Sigmoid colon (tissue), 3 donors: ENCODE measurements at regions not wholly inside any gene's neighbourhood (a gene's known extent, or its start where the extent isn't known, plus 50 kb on each side); places are given as distances from the start of the nearest gene placed in this dataset.

ENCODE experiments used
- CTCF ChIP-seq, 4 experiments: fragments of 450-650 bp in 3 of 4; fragments of 200-600 bp in 1 of 4; IDR thresholded peaks; one replicate each; pipeline ENCODE4 v1.5.1; 2016 to 2019; ENCODE audit warnings: antibody characterized with exemption in 4 of 4, mild to moderate bottlenecking in 3 of 4, moderate library complexity in 2 of 4
- POLR2A ChIP-seq, 2 donors: fragments of 450-650 bp; IDR thresholded peaks; one replicate each; pipeline ENCODE4 v1.6.1; 2016; ENCODE audit warnings: antibody characterized with exemption in 2 of 2, mild to moderate bottlenecking in 2 of 2, moderate library complexity in 2 of 2

DNA sequence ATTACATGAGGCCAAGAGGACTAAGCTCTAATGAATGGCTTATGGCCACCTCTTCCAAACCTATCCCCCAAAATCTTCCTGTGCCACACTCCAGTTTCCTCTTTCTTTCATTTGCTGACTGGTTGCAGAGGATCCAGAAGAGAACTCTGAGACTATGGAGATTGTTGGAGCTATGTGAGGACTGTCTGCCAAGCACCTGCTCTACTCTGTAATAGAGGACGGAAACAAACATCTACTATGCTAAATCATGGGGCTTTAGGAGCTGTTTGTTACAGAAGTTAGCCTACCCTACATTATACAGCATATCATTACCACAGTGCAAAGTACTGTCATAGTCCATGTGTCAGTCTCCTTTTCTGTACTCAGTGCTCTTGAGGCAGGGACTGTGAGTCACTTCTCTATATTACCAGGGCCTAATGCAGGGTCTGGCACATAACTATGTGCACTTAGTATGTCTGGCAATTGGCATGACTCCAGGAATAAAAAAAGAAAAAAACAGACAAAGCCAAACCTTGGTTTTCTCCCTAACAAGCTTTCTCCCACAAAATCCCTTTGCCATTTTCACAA, 95.1 kb downstream of the RPAP3 start:
- TF ChIP-seq CTCF (IDR thresholded peaks at IDR 0.05) (no peak), POLR2A (IDR thresholded peaks at IDR 0.05) (no peak)
